ENCODE measurements at regions not wholly inside any gene's neighbourhood (a gene's known extent, or its start where the extent isn't known, plus 50 kb on each side); places are given as distances from the start of the nearest gene placed in this dataset.

DNA sequence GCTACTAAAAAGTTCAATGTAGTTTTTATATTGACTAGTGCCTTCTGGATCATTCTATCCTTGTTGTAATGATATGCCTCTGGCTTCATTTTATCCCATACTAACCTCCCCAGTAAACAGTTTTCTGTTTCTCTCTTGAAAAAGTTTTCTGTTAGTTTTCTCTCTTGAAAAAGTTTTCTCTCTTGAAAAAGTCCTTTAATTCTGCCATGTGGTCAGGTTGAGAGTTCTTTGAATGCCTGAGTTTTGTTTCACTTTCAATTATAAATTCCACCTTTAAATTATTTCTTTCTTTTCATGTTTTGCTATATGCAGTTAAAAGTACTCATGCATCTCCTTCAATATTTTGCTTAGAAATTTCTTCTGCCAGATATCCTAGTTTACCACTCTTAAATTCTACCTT is 1139.6 kb downstream of the STPG2 start:
- TF ChIP-seq, protein P1, sequence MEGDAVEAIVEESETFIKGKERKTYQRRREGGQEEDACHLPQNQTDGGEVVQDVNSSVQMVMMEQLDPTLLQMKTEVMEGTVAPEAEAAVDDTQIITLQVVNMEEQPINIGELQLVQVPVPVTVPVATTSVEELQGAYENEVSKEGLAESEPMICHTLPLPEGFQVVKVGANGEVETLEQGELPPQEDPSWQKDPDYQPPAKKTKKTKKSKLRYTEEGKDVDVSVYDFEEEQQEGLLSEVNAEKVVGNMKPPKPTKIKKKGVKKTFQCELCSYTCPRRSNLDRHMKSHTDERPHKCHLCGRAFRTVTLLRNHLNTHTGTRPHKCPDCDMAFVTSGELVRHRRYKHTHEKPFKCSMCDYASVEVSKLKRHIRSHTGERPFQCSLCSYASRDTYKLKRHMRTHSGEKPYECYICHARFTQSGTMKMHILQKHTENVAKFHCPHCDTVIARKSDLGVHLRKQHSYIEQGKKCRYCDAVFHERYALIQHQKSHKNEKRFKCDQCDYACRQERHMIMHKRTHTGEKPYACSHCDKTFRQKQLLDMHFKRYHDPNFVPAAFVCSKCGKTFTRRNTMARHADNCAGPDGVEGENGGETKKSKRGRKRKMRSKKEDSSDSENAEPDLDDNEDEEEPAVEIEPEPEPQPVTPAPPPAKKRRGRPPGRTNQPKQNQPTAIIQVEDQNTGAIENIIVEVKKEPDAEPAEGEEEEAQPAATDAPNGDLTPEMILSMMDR (conservative IDR thresholded peaks at IDR 0.05; ENCODE audit: low read depth, low read length) = no peak
- TF ChIP-seq BHLHE40 (IDR thresholded peaks at IDR 0.05; ENCODE audit: low read depth, low read length) = no peak
- no peak for TF ChIP-seq CEBPB (IDR thresholded peaks at IDR 0.05; ENCODE audit: low read depth, low read length)
- TF ChIP-seq RFX5 (IDR thresholded peaks at IDR 0.05; ENCODE audit: low read depth, low read length) = no peak
- TF ChIP-seq SMC3 (IDR thresholded peaks at IDR 0.05; ENCODE audit: low read depth, low read length) = no peak
